Astrocyte of the spinal cord (primary cell): ENCODE measurements at regions not wholly inside any gene's neighbourhood (a gene's known extent, or its start where the extent isn't known, plus 50 kb on each side); places are given as distances from the start of the nearest gene placed in this dataset.

Source experiments
- DNase-seq: peaks from one replicate; pipeline ENCODE4 v3.0.0; 2011; ENCODE audit warnings: low read depth, low spot score
- H3K4me3 ChIP-seq: 2 replicates; pipeline ENCODE4 v1.5.1; 2011; ENCODE audit warnings: low read depth, mild to moderate bottlenecking, low read length, moderate library complexity
- in situ Hi-C: cut with HindIII; loops from 2 replicates; pipeline ENCODE4 v1.10.0; 2017; ENCODE audit warnings: low sequenced_read_pairs
- TF ChIP-seq, protein P1 (sequence below): IDR thresholded peaks from 2 replicates; pipeline ENCODE4 v1.5.1; 2012; ENCODE audit warnings: low read depth, mild to moderate bottlenecking, low read length, inconsistent platforms

DNA sequence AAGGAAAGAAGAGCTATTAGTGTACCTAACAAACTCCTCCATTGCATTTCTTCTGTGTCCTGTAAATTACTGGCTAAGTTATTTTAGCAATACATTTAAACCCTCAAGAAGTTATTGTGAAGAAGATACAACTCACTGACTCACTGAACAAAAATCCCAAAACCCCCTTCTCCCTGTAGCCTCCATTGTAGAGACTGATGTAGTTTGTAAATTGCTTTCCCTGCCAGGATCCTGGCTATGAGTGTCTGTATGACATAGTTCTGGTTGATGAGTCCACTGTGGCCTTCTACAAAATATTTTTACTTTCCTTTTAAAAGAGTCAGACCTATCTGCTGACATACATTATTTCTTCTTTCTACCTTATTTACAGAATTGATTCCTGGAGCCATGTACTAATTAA, 155.6 kb downstream of the SLC6A15 start:
- TF ChIP-seq, protein P1, sequence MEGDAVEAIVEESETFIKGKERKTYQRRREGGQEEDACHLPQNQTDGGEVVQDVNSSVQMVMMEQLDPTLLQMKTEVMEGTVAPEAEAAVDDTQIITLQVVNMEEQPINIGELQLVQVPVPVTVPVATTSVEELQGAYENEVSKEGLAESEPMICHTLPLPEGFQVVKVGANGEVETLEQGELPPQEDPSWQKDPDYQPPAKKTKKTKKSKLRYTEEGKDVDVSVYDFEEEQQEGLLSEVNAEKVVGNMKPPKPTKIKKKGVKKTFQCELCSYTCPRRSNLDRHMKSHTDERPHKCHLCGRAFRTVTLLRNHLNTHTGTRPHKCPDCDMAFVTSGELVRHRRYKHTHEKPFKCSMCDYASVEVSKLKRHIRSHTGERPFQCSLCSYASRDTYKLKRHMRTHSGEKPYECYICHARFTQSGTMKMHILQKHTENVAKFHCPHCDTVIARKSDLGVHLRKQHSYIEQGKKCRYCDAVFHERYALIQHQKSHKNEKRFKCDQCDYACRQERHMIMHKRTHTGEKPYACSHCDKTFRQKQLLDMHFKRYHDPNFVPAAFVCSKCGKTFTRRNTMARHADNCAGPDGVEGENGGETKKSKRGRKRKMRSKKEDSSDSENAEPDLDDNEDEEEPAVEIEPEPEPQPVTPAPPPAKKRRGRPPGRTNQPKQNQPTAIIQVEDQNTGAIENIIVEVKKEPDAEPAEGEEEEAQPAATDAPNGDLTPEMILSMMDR: no peak
- in situ Hi-C loops: no loop called here

DNA sequence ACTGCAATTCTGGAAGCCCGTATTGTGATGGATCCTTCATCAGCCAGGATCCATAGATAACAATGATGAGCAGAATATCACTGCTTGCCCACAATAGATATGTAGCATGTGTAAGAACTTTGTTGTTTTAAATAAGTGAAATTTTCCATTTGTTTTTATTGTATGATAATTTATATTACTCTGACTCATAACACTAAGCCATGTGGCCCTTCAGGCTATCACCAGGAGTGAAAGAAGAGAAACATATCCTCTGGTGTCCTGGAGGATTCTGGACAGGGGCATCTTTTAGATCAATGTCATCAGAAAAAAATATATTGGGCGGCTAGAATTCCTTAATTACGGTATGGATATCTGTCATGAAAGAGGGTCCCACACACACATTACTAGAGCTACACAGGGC, 167.5 kb downstream of the SLC6A15 start:
- H3K4me3 ChIP-seq: no peak overlapping the region
- no peak for DNase-seq
- TF ChIP-seq, protein P1: no peak
- in situ Hi-C loops: no loop called here

More for the DNA sequence above, 155.6 kb downstream of the SLC6A15 start:
- peak; percentile 51 for DNase-seq
- no peak overlapping the region for H3K4me3 ChIP-seq

DNA sequence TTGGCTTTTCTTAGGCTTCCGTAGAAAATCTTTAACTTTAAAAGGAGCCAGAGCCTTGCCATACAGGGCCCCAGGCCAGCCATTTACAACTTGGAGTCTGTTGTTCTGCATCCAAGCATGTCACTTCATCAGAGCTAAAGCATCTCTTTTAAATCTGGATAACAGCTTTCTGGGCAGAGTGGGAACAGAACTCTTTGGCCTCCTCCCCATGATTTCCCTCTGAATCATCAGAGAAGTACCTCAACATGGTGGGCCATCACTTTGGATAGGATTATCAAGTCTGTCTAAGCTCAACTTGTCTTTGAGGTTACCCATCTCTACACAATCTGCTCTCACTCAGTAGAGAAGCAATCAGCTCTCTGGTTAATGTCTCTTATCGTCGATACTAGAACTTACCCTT, 170.9 kb downstream of the SLC6A15 start:
- no peak for DNase-seq
- TF ChIP-seq, protein P1: no peak
- in situ Hi-C loops: no loop called here
- H3K4me3 ChIP-seq: no peak overlapping the region

DNA sequence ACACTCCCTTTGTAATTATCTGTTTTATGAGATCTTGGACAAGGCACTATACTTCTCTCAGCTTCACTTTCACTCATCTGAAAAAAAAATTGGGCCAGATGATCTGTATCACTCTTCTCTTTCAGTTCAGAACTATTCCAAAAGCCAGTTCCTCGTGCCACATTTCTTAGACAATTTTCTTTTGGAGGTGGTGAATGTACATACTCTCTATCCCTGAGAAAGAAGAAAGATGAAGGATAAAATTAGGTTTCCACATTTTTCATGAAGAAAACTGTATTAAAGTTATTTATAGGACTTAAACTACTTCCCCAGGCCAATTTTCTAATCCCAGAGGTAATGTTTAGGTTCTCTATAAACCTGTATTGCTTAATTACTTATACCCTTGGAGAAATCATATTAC, 171.6 kb downstream of the SLC6A15 start:
- H3K4me3 ChIP-seq: no peak overlapping the region
- no peak for DNase-seq
- TF ChIP-seq, protein P1: no peak
- in situ Hi-C loops: no loop called here

DNA sequence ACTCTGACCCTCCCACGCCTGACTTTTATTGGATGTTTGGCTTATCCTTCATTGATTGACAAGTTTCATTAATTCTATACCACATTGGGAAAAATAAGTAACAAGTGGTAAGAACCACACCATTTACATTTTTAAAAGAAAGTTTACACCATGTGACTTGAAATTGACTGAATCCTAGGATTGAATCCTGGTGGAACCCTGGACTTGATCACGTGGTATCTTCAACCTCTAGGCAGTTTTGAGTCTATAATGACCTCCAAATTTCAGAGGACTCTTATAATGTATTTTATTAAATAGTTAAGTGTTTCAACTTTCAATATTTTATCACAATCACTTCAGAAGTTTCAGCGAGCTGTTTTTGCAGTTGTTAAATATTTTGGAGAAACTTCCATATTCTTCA, 172.0 kb downstream of the SLC6A15 start:
- TF ChIP-seq, protein P1: no peak
- H3K4me3 ChIP-seq: no peak overlapping the region
- DNase-seq: no peak
- in situ Hi-C loops: no loop called here

DNA sequence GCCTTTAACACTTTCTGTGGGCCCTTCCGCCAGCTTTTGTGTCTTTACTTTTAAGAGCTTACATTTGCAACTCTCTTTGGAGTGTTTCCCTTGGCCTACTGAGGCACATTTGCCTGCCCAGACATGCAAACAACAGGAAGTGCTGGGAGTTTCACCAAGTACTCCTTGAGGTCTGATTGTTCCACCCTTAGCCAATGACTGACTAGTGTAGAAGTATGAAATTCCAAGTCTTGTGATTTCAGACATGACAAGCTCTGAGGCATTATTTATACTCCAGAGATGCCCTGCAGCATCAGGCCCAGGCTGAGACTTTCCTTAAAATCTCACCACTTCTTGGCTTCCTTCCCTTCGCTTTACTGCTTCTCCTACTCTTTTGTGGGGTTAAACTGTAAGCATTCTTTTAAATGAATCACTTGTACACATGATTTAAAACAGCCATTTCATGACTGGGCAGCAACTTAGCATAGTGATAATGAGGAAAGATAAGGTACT, 174.1 kb downstream of the SLC6A15 start:
- H3K4me3 ChIP-seq: no peak overlapping the region
- peak; percentile 38 for DNase-seq
- in situ Hi-C loops: no loop called here
- TF ChIP-seq, protein P1: no peak
